TTC549 (cell line): ENCODE measurements at regions not wholly inside any gene's neighbourhood (a gene's known extent, or its start where the extent isn't known, plus 50 kb on each side); places are given as distances from the start of the nearest gene placed in this dataset.

Source experiments
- FAIRE-seq: peaks from 2 replicates; lab custom pipeline; 2012; peaks lifted over from hg19 to GRCh38; lab: Jason Lieb, UNC

GRCh38 chr2:164164602-164165001, 428.8 kb upstream of the FIGN start:
- no peak for FAIRE-seq

- FAIRE-seq = no peak
Observed at GRCh38 chr2:164155558-164155957, 419.8 kb upstream of the FIGN start.

- FAIRE-seq = no peak
Observed at GRCh38 chr2:164151522-164151921, 415.7 kb upstream of the FIGN start.

- FAIRE-seq = no peak
Observed at GRCh38 chr2:164150604-164151003, 414.8 kb upstream of the FIGN start.

- no peak for FAIRE-seq
Observed at GRCh38 chr2:164146441-164146840, 410.6 kb upstream of the FIGN start.

- FAIRE-seq = no peak
Observed at GRCh38 chr2:164145093-164145987, 409.5 kb upstream of the FIGN start.

GRCh38 chr2:164143183-164143930, 407.5 kb upstream of the FIGN start:
- FAIRE-seq = no peak

- no peak for FAIRE-seq
Observed at GRCh38 chr2:164142755-164143154, 406.9 kb upstream of the FIGN start.

- no peak for FAIRE-seq
Observed at GRCh38 chr2:164141271-164141670, 405.5 kb upstream of the FIGN start.

- FAIRE-seq = no peak
Observed at GRCh38 chr2:164138750-164139149, 402.9 kb upstream of the FIGN start.

- FAIRE-seq = no peak
Observed at GRCh38 chr2:164134336-164134735, 398.5 kb upstream of the FIGN start.

- FAIRE-seq = no peak
Observed at GRCh38 chr2:164127971-164128527, 392.2 kb upstream of the FIGN start.

- no peak for FAIRE-seq
Observed at GRCh38 chr2:164126960-164127660, 391.3 kb upstream of the FIGN start.

- no peak for FAIRE-seq
Observed at GRCh38 chr2:164115806-164116205, 380.0 kb upstream of the FIGN start.

- FAIRE-seq = no peak
Observed at GRCh38 chr2:164114937-164115336, 379.1 kb upstream of the FIGN start.

- no peak for FAIRE-seq
Observed at GRCh38 chr2:164112105-164112504, 376.3 kb upstream of the FIGN start.

GRCh38 chr2:164110515-164110914, 374.7 kb upstream of the FIGN start:
- no peak for FAIRE-seq

GRCh38 chr2:164109006-164109405, 373.2 kb upstream of the FIGN start:
- no peak for FAIRE-seq

- FAIRE-seq = no peak
Observed at GRCh38 chr2:164103271-164103670, 367.5 kb upstream of the FIGN start.

GRCh38 chr2:164102366-164102765, 366.6 kb upstream of the FIGN start:
- no peak for FAIRE-seq

GRCh38 chr2:164091673-164092072, 355.9 kb upstream of the FIGN start:
- no peak for FAIRE-seq

- no peak for FAIRE-seq
Observed at GRCh38 chr2:164090533-164090932, 354.7 kb upstream of the FIGN start.

GRCh38 chr2:164084066-164084465, 348.3 kb upstream of the FIGN start:
- no peak for FAIRE-seq
